MM.1S (cell line): ENCODE measurements at regions not wholly inside any gene's neighbourhood (a gene's known extent, or its start where the extent isn't known, plus 50 kb on each side); places are given as distances from the start of the nearest gene placed in this dataset.

Experiments
- DNase-seq: peaks from one replicate; pipeline ENCODE4 v3.0.0-alpha.2; 2015
- H2AFZ ChIP-seq: fragments of 300-600 bp; sonication (generic); 2 replicates; pipeline ENCODE4 v1.6.0; 2016; ENCODE audit warnings: antibody characterized with exemption, low read length
- H3F3A ChIP-seq: fragments of 300-600 bp; sonication (generic); 2 replicates; pipeline ENCODE4 v1.6.1; 2016; ENCODE audit warnings: mild to moderate bottlenecking, antibody characterized with exemption, low read length, moderate library complexity, mixed read lengths; ENCODE audit not compliant: insufficient read depth
- H3K27ac ChIP-seq: fragments of 300-600 bp; sonication (generic); 2 replicates; pipeline ENCODE4 v1.5.1; 2016; ENCODE audit warnings: mild to moderate bottlenecking, low read length
- H3K27me3 ChIP-seq: fragments of 300-600 bp; sonication (generic); replicated peaks from 2 replicates; pipeline ENCODE4 v1.6.0; 2016; ENCODE audit warnings: low read length; ENCODE audit not compliant: insufficient read depth
- H3K36me3 ChIP-seq: fragments of 300-600 bp; sonication (generic); replicated peaks from 2 replicates; pipeline ENCODE4 v1.6.1; 2016; ENCODE audit warnings: mild to moderate bottlenecking, low read length, mixed read lengths; ENCODE audit not compliant: insufficient read depth
- H3K4me1 ChIP-seq: fragments of 300-600 bp; sonication (generic); 2 replicates; pipeline ENCODE4 v1.6.1; 2016; ENCODE audit warnings: low read length, mixed read lengths
- H3K4me2 ChIP-seq: fragments of 300-600 bp; sonication (generic); 2 replicates; pipeline ENCODE4 v1.6.0; 2016; ENCODE audit warnings: low read depth, low read length
- H3K4me3 ChIP-seq: fragments of 300-600 bp; sonication (generic); 2 replicates; pipeline ENCODE4 v1.5.1; 2016; ENCODE audit warnings: low read length, mixed read lengths
- H3K79me2 ChIP-seq: fragments of 300-600 bp; sonication (generic); 2 replicates; pipeline ENCODE4 v1.6.1; 2016; ENCODE audit warnings: mixed run types, low read length, mixed read lengths
- H3K9ac ChIP-seq: fragments of 300-600 bp; sonication (generic); 2 replicates; pipeline ENCODE4 v1.6.1; 2016; ENCODE audit warnings: low read length, mixed read lengths
- H3K9me2 ChIP-seq: fragments of 300-600 bp; sonication (generic); replicated peaks from 2 replicates; pipeline ENCODE4 v1.6.1; 2016; ENCODE audit warnings: mild to moderate bottlenecking, low read length, mixed read lengths; ENCODE audit not compliant: insufficient read depth
- H3K9me3 ChIP-seq: fragments of 300-600 bp; sonication (generic); replicated peaks from 2 replicates; pipeline ENCODE4 v1.6.1; 2016; ENCODE audit warnings: mild to moderate bottlenecking, low read length, mixed read lengths; ENCODE audit not compliant: insufficient read depth
- H4K20me1 ChIP-seq: fragments of 300-600 bp; sonication (generic); 2 replicates; pipeline ENCODE4 v1.6.1; 2016; ENCODE audit warnings: mild to moderate bottlenecking, low read length, moderate library complexity, mixed read lengths; ENCODE audit not compliant: insufficient read depth
- EZH2 ChIP-seq: fragments of 300-600 bp; sonication (generic); optimal IDR thresholded peaks from 2 replicates; pipeline ENCODE3; 2017; ENCODE audit warnings: low read depth, mild to moderate bottlenecking, antibody characterized with exemption, low read length, mixed read lengths
- EZH2phosphoT487 ChIP-seq: fragments of 300-600 bp; sonication (generic); IDR thresholded peaks from 2 replicates; pipeline ENCODE4 v1.6.1; 2018; ENCODE audit warnings: antibody characterized with exemption, low read length
- TF ChIP-seq, protein P1 (sequence below): fragments of 300-600 bp; sonication (generic); IDR thresholded peaks from 2 replicates; pipeline ENCODE4 v1.5.1; 2016; ENCODE audit warnings: antibody characterized with exemption, low read length, mixed read lengths

DNA sequence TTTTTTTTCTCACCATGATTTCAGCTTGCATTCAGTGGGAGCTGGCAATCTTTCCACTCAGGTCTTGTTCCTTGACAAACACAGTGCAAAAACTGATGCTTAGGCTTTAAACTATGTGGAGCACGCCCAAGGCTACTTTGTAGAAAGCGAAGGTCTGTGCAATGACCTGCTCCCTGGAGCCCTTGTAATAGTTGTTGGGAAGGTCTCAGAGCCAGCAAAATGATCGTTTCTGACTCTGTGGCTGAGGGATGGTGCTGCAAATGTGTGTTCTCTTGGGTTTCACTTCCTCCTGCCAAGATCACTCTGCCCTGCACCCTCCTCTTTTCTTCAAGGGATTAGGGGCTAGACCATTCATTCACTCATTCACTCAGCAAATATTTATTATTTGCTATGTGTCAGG is 249.7 kb upstream of the MAP3K1 start:
- Histone ChIP-seq H3F3A (no peaks in the 10 kb centered on the region), H3K36me3 (no peaks in the 10 kb centered on the region), H3K79me2 (no peaks in the 10 kb centered on the region), H3K4me2 (no peak overlapping the region), H3K4me1 (peaks cover 8% of the 10 kb centered on the region), H3K27me3 (no peaks in the 10 kb centered on the region), H4K20me1 (no peaks in the 10 kb centered on the region), H3K9me3 (no peaks in the 10 kb centered on the region), H3K27ac (no peak overlapping the region), H3K4me3 (no peak overlapping the region), H3K9ac (no peak overlapping the region), H3K9me2 (no peaks in the 10 kb centered on the region), H2AFZ (no peak overlapping the region)
- peak; percentile 34 for DNase-seq
- no peak for TF ChIP-seq EZH2
- no peak for TF ChIP-seq EZH2phosphoT487
- TF ChIP-seq, protein P1, sequence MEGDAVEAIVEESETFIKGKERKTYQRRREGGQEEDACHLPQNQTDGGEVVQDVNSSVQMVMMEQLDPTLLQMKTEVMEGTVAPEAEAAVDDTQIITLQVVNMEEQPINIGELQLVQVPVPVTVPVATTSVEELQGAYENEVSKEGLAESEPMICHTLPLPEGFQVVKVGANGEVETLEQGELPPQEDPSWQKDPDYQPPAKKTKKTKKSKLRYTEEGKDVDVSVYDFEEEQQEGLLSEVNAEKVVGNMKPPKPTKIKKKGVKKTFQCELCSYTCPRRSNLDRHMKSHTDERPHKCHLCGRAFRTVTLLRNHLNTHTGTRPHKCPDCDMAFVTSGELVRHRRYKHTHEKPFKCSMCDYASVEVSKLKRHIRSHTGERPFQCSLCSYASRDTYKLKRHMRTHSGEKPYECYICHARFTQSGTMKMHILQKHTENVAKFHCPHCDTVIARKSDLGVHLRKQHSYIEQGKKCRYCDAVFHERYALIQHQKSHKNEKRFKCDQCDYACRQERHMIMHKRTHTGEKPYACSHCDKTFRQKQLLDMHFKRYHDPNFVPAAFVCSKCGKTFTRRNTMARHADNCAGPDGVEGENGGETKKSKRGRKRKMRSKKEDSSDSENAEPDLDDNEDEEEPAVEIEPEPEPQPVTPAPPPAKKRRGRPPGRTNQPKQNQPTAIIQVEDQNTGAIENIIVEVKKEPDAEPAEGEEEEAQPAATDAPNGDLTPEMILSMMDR: no peak

DNA sequence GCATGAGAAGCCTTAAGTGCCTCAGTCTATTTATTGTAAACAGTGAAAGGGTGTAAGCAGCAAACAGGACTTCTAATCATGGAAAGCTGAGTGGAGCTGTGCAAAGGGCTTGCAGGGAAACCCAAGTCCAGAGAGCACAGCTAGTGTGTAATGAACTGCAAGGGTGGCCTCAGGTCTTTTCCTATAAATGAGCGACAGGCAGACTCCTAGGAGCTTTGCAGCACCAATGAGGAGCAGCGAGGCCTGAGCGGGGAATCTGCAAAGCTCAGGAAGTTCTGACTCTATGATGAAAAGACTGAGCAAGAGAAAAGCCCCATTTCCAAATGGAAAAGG is 250.1 kb upstream of the MAP3K1 start:
- Histone ChIP-seq H3K4me2 (no peak overlapping the region), H3K4me3 (no peak overlapping the region), H3K4me1 (peaks cover 8% of the 10 kb centered on the region), H3K27ac (no peak overlapping the region), H3K9me2 (no peaks in the 10 kb centered on the region), H2AFZ (no peak overlapping the region), H3K27me3 (no peaks in the 10 kb centered on the region), H3K9ac (no peak overlapping the region), H3K36me3 (no peaks in the 10 kb centered on the region), H4K20me1 (no peaks in the 10 kb centered on the region), H3K79me2 (no peaks in the 10 kb centered on the region), H3K9me3 (no peaks in the 10 kb centered on the region), H3F3A (no peaks in the 10 kb centered on the region)
- TF ChIP-seq EZH2 (no peak), EZH2phosphoT487 (no peak)
- TF ChIP-seq, protein P1: no peak
- DNase-seq: no peak

DNA sequence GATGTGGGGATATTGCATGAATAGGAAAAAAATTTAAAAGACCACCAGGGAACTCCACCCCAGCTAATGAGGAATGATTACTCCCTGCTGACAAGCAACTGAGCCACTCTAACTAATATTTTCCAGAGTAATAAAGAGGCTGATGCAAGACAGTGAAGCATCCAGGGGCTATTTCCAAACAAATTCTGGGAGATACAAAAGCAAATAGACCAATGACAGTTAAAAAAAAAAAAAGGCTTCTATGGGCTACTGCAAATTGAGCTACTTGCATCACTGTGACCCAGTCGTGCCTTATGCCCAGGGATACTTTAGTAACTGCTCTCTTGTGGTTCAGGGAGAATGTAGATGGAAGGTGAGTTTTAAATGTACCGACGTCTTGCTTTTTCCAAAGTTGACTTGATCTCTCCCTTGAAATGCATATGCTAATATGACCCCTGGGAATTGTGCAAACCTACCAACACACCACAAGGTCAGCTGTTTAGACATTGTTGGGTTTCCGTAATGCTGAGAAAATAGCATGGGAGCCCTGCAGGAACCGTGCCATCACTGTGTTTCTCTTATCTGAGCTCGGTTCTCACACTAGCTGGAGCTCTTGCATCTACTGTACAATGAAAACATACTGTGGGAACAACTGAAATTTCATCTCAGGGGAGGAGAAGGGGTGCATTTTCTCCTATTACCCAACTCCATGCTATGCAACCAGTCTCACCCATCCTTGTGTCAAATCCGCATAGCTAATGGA is 250.6 kb upstream of the MAP3K1 start:
- Histone ChIP-seq H3K9me3 (no peaks in the 10 kb centered on the region), H4K20me1 (no peaks in the 10 kb centered on the region), H3K9ac (no peak overlapping the region), H3K9me2 (no peaks in the 10 kb centered on the region), H3K27ac (no peak overlapping the region), H3K27me3 (no peaks in the 10 kb centered on the region), H3K4me1 (peaks cover 8% of the 10 kb centered on the region), H3K36me3 (no peaks in the 10 kb centered on the region), H3K4me2 (no peak overlapping the region), H3K4me3 (no peak overlapping the region), H3K79me2 (no peaks in the 10 kb centered on the region), H3F3A (no peaks in the 10 kb centered on the region), H2AFZ (no peak overlapping the region)
- no peak for TF ChIP-seq EZH2
- TF ChIP-seq EZH2phosphoT487: no peak
- TF ChIP-seq, protein P1: no peak
- no peak for DNase-seq
